CD4-positive, CD25-positive, alpha-beta regulatory T cell (primary cell): ENCODE measurements at regions not wholly inside any gene's neighbourhood (a gene's known extent, or its start where the extent isn't known, plus 50 kb on each side); places are given as distances from the start of the nearest gene placed in this dataset.
A peak's percentile ranks its signal among the peaks of the same experiment; 100 is the strongest.

Source experiments
- ATAC-seq, 2 donors: fragments of 150-1000 bp; cut with Tn5 transposase; one replicate each; pipeline ENCODE4 v1.10.0; 2021; ENCODE audit warnings: low read depth in 2 of 2, moderate number of reproducible peaks in 2 of 2, moderate library complexity in 1 of 2
- DNase-seq, 3 donors: peaks; one replicate each; pipeline versions ENCODE4 v3.0.0 to v3.0.0-alpha.2; 2012 to 2022; ENCODE audit warnings: mixed read lengths in 1 of 3
- H3K27ac ChIP-seq: one replicate; pipeline ENCODE4 v1.7.0; 2013; ENCODE audit warnings: mild to moderate bottlenecking, low read length; ENCODE audit not compliant: insufficient read depth, poor library complexity, severe bottlenecking
- H3K27me3 ChIP-seq: one replicate; pipeline ENCODE4 v1.7.0; 2013; ENCODE audit warnings: low read length; ENCODE audit not compliant: control insufficient read depth, insufficient read depth
- H3K36me3 ChIP-seq: one replicate; pipeline ENCODE4 v1.7.0; 2013; ENCODE audit warnings: mild to moderate bottlenecking, low read length, moderate library complexity; ENCODE audit not compliant: control insufficient read depth, insufficient read depth
- H3K4me1 ChIP-seq: 2 replicates; pipeline ENCODE4 v1.7.0; 2013; ENCODE audit warnings: mild to moderate bottlenecking, low read length; ENCODE audit not compliant: insufficient read depth, control insufficient read depth, poor library complexity, severe bottlenecking
- H3K4me3 ChIP-seq: one replicate; pipeline ENCODE4 v1.7.0; 2013; ENCODE audit warnings: low read depth, mild to moderate bottlenecking, low read length, moderate library complexity
- H3K9me3 ChIP-seq, 2 experiments: 1 replicate in 1 of 2; 2 replicates in 1 of 2; pipeline ENCODE4 v1.7.0; 2013; ENCODE audit warnings: low read length in 2 of 2, mild to moderate bottlenecking in 1 of 2, moderate library complexity in 1 of 2; ENCODE audit not compliant: control insufficient read depth in 2 of 2
- H3K27ac Mint-ChIP-seq, 3 donors: one replicate each; pipeline ENCODE4 v1.8.0; 2020 to 2022; ENCODE audit warnings: mild to moderate bottlenecking in 3 of 3, mixed read lengths in 3 of 3, moderate library complexity in 2 of 3
- H3K27me3 Mint-ChIP-seq: one replicate; pipeline ENCODE4 v1.8.0; 2022; ENCODE audit warnings: mild to moderate bottlenecking, mixed read lengths
- H3K36me3 Mint-ChIP-seq: one replicate; pipeline ENCODE4 v1.8.0; 2020; ENCODE audit warnings: mixed read lengths
- H3K4me1 Mint-ChIP-seq, 4 donors: one replicate each; pipeline ENCODE4 v1.8.0; 2020 to 2022; ENCODE audit warnings: mixed read lengths in 4 of 4, mild to moderate bottlenecking in 1 of 4
- H3K4me3 Mint-ChIP-seq, 4 donors: one replicate each; pipeline ENCODE4 v1.8.0; 2020 to 2022; ENCODE audit warnings: mild to moderate bottlenecking in 4 of 4, mixed read lengths in 4 of 4, moderate library complexity in 3 of 4
- H3K9me3 Mint-ChIP-seq, 7 donors: one replicate each; pipeline ENCODE4 v1.8.0; 2020 to 2022; ENCODE audit warnings: mixed read lengths in 7 of 7, mild to moderate bottlenecking in 3 of 7, moderate library complexity in 2 of 7

DNA sequence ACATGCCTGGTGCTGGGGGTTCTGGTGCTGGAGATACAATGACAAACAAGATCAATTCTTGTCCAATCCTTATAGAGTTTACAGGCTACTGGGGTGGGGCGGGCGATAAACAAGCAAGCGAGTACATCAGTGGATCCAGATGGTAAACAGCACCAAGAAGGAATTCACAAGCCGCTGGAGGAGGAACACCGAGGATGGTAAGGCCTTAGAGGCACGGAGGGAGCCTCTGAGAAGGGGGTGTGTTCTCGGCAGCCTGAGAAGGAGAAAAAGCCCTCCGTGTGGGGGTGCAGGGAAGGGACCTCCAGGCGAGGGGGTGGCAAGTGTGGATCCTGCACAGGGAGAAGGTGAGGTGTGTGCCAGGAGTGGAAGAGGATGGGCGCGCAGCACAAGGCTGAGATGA is 276.5 kb upstream of the FOXQ1 start:
- no peak for DNase-seq
- H3K27me3 ChIP-seq, result no peaks in the 10 kb centered on the region
- Mint-ChIP-seq H3K4me1 (no peaks in the 10 kb centered on the region), H3K4me3 (no peak overlapping the region), H3K27me3 (peaks cover 4% of the 10 kb centered on the region), H3K36me3 (no peaks in the 10 kb centered on the region), H3K9me3 (no peaks in the 10 kb centered on the region), H3K27ac (peak overlapping the region in 1 of 3 donors; percentile 32)
- no peak overlapping the region for H3K4me3 ChIP-seq
- no peak overlapping the region for H3K27ac ChIP-seq
- no peaks in the 10 kb centered on the region for H3K36me3 ChIP-seq
- no peaks in the 10 kb centered on the region for H3K4me1 ChIP-seq
- no peak for ATAC-seq
- no peaks in the 10 kb centered on the region for H3K9me3 ChIP-seq

GRCh38 chr6:1031720-1032119 is 280.2 kb upstream of the FOXQ1 start:
- no peaks in the 10 kb centered on the region for H3K9me3 Mint-ChIP-seq
- Histone ChIP-seq H3K9me3 (no peaks in the 10 kb centered on the region), H3K27me3 (no peaks in the 10 kb centered on the region), H3K27ac (no peak overlapping the region), H3K4me1 (no peaks in the 10 kb centered on the region), H3K36me3 (no peaks in the 10 kb centered on the region), H3K4me3 (no peak overlapping the region)
- no peak for ATAC-seq
- H3K27me3 Mint-ChIP-seq, result peaks cover 8% of the 10 kb centered on the region
- no peaks in the 10 kb centered on the region for H3K4me1 Mint-ChIP-seq
- no peak overlapping the region for H3K27ac Mint-ChIP-seq
- DNase-seq, result no peak
- H3K4me3 Mint-ChIP-seq, result no peak overlapping the region
- no peaks in the 10 kb centered on the region for H3K36me3 Mint-ChIP-seq

DNA sequence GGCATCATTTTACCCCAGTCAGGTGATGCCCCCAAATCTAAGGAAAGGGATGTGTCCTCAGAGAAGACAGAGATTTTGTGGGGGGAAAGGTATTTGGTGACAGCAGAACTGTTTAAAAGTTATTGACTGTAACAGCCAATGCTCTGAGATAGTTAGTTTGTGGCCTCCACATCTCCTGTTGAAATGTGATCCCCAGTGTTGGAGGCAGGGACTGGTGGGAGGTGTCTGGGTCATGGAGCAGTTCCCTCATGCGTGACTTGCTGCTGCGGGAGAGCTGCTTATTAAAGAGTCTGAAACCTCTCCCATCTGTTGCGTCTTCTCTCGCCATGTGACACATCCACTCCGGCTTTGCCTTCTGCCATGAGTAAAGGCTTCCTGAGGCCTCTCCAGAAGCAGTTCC is 282.8 kb upstream of the FOXQ1 start:
- Mint-ChIP-seq H3K36me3 (no peaks in the 10 kb centered on the region), H3K27ac (no peak overlapping the region)
- no peak for ATAC-seq

DNA sequence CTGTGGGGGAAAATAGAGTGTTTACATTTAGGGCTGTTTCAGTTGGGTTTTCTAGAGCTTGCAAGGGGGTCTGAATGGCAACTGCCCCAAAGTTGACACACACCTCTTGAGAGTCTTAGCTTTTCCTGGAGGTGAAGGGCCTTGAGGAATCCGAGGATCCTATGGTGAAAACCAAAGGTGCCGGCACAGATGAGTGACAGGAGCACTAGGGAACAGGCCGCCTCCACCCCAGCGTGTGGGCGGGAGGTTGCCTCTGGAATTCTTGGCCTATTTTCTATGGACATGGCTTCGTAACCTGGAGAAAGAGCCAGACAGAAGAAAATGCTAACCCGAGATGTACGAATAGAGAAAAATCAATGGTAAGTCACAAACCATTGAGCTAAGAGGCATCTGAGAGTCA is 283.2 kb upstream of the FOXQ1 start:
- Histone ChIP-seq H3K27me3 (no peaks in the 10 kb centered on the region), H3K36me3 (no peaks in the 10 kb centered on the region), H3K4me3 (no peak overlapping the region), H3K9me3 (no peaks in the 10 kb centered on the region), H3K4me1 (no peaks in the 10 kb centered on the region), H3K27ac (no peak overlapping the region)
- Mint-ChIP-seq H3K4me3 (no peak overlapping the region), H3K27ac (no peak overlapping the region), H3K27me3 (peaks cover 8% of the 10 kb centered on the region), H3K36me3 (no peaks in the 10 kb centered on the region), H3K9me3 (peaks cover 0 to 2% (median 0%) of the 10 kb centered on the region in 7 donors), H3K4me1 (no peaks in the 10 kb centered on the region)
- ATAC-seq (no peak), DNase-seq (no peak)

More for the DNA sequence above, 282.8 kb upstream of the FOXQ1 start:
- no peak overlapping the region for H3K4me3 ChIP-seq
- no peaks in the 10 kb centered on the region for H3K9me3 ChIP-seq
- Mint-ChIP-seq H3K27me3 (peaks cover 8% of the 10 kb centered on the region), H3K9me3 (peaks cover 0 to 2% (median 0%) of the 10 kb centered on the region in 7 donors), H3K4me1 (no peaks in the 10 kb centered on the region), H3K4me3 (no peak overlapping the region)
- no peaks in the 10 kb centered on the region for H3K36me3 ChIP-seq
- no peak overlapping the region for H3K27ac ChIP-seq
- no peak for DNase-seq
- H3K4me1 ChIP-seq, result no peaks in the 10 kb centered on the region
- no peaks in the 10 kb centered on the region for H3K27me3 ChIP-seq

- Mint-ChIP-seq H3K27me3 (peaks cover 8% of the 10 kb centered on the region), H3K9me3 (peaks cover 0 to 2% (median 0%) of the 10 kb centered on the region in 7 donors), H3K27ac (no peak overlapping the region), H3K36me3 (no peaks in the 10 kb centered on the region), H3K4me3 (no peak overlapping the region), H3K4me1 (no peaks in the 10 kb centered on the region)
- ATAC-seq, result no peak
- Histone ChIP-seq H3K4me3 (no peak overlapping the region), H3K4me1 (no peaks in the 10 kb centered on the region), H3K36me3 (no peaks in the 10 kb centered on the region), H3K9me3 (no peaks in the 10 kb centered on the region), H3K27me3 (no peaks in the 10 kb centered on the region), H3K27ac (no peak overlapping the region)
- no peak for DNase-seq
These were observed 283.9 kb upstream of the FOXQ1 start for GRCh38 chr6:1027795-1028569.

- ATAC-seq (no peak), DNase-seq (no peak)
- Mint-ChIP-seq H3K4me1 (no peaks in the 10 kb centered on the region), H3K27me3 (peaks cover 8% of the 10 kb centered on the region), H3K9me3 (peaks cover 0 to 2% (median 0%) of the 10 kb centered on the region in 7 donors), H3K27ac (no peak overlapping the region), H3K36me3 (no peaks in the 10 kb centered on the region), H3K4me3 (no peak overlapping the region)
- Histone ChIP-seq H3K9me3 (no peaks in the 10 kb centered on the region), H3K36me3 (no peaks in the 10 kb centered on the region), H3K27me3 (no peaks in the 10 kb centered on the region), H3K4me3 (no peak overlapping the region), H3K27ac (no peak overlapping the region), H3K4me1 (no peaks in the 10 kb centered on the region)
These were observed 284.6 kb upstream of the FOXQ1 start for GRCh38 chr6:1027109-1027794.

GRCh38 chr6:1025821-1026220 is 286.1 kb upstream of the FOXQ1 start:
- ATAC-seq, result no peak
- no peaks in the 10 kb centered on the region for H3K36me3 Mint-ChIP-seq

GRCh38 chr6:1024587-1024986 is 287.3 kb upstream of the FOXQ1 start:
- no peak overlapping the region for H3K4me3 Mint-ChIP-seq
- peaks cover 4% of the 10 kb centered on the region for H3K27me3 Mint-ChIP-seq
- Histone ChIP-seq H3K36me3 (no peaks in the 10 kb centered on the region), H3K4me1 (no peaks in the 10 kb centered on the region), H3K27ac (no peak overlapping the region), H3K27me3 (no peaks in the 10 kb centered on the region), H3K9me3 (no peaks in the 10 kb centered on the region), H3K4me3 (no peak overlapping the region)
- H3K4me1 Mint-ChIP-seq, result no peaks in the 10 kb centered on the region
- no peaks in the 10 kb centered on the region for H3K36me3 Mint-ChIP-seq
- peaks cover 0 to 2% (median 0%) of the 10 kb centered on the region in 7 donors for H3K9me3 Mint-ChIP-seq
- ATAC-seq (no peak), DNase-seq (no peak)
- H3K27ac Mint-ChIP-seq, result no peak overlapping the region

More at GRCh38 chr6:1025821-1026220, 286.1 kb upstream of the FOXQ1 start:
- H3K4me3 Mint-ChIP-seq, result no peak overlapping the region
- Histone ChIP-seq H3K4me1 (no peaks in the 10 kb centered on the region), H3K36me3 (no peaks in the 10 kb centered on the region), H3K4me3 (no peak overlapping the region), H3K27me3 (no peaks in the 10 kb centered on the region), H3K27ac (no peak overlapping the region), H3K9me3 (no peaks in the 10 kb centered on the region)
- no peak for DNase-seq
- peaks cover 0 to 2% (median 0%) of the 10 kb centered on the region in 7 donors for H3K9me3 Mint-ChIP-seq
- H3K4me1 Mint-ChIP-seq, result no peaks in the 10 kb centered on the region
- H3K27me3 Mint-ChIP-seq, result peaks cover 4% of the 10 kb centered on the region
- no peak overlapping the region for H3K27ac Mint-ChIP-seq
